ENCODE measurements at regions not wholly inside any gene's neighbourhood (a gene's known extent, or its start where the extent isn't known, plus 50 kb on each side); places are given as distances from the start of the nearest gene placed in this dataset.
A peak's percentile ranks its signal among the peaks of the same experiment; 100 is the strongest.

- DNase-seq: peak; percentile 19
- Histone ChIP-seq H3K4me1 (ENCODE audit: insufficient read depth, low read length) (no peaks in the 10 kb centered on the region), H3K4me2 (ENCODE audit: insufficient read depth, low read length) (no peak overlapping the region)
Observed at GRCh38 chr4:55184600-55185523, 59.5 kb upstream of the KDR start.

GRCh38 chr4:55186123-55186522 lies 60.7 kb upstream of the KDR start:
- no peak for DNase-seq
- Histone ChIP-seq H3K36me3 (ENCODE audit: insufficient read depth, low read length) (no peaks in the 10 kb centered on the region), H3K4me1 (ENCODE audit: insufficient read depth, low read length) (no peaks in the 10 kb centered on the region), H2AFZ (ENCODE audit: low read depth, low read length) (no peak overlapping the region), H3K27ac (ENCODE audit: low read length) (no peak overlapping the region), H3K9me3 (ENCODE audit: insufficient read depth, low read length, severe bottlenecking) (no peaks in the 10 kb centered on the region), H3K79me2 (ENCODE audit: insufficient read depth, low read length) (no peaks in the 10 kb centered on the region), H3K9ac (ENCODE audit: low read depth, low read length) (no peak overlapping the region), H3K4me2 (ENCODE audit: insufficient read depth, low read length) (no peak overlapping the region), H4K20me1 (ENCODE audit: insufficient read depth, low read length) (no peaks in the 10 kb centered on the region), H3K27me3 (ENCODE audit: insufficient read depth, low read length, poor library complexity) (no peaks in the 10 kb centered on the region), H3K4me3 (ENCODE audit: low read depth in 1 of 2, low read length in 2 of 2) (no peak overlapping the region)
- no peak for ATAC-seq (ENCODE audit: insufficient read depth, low read depth)
- no peak for TF ChIP-seq EZH2 (IDR thresholded peaks at IDR 0.05; ENCODE audit: borderline replicate concordance, low read depth, low read length, severe bottlenecking)
- TF ChIP-seq CTCF (IDR thresholded peaks at IDR 0.05; ENCODE audit: borderline replicate concordance, extremely low read depth, low read length, poor library complexity, severe bottlenecking): no peak

More at GRCh38 chr4:55184600-55185523, 59.5 kb upstream of the KDR start:
- Histone ChIP-seq H3K79me2 (ENCODE audit: insufficient read depth, low read length) (no peaks in the 10 kb centered on the region), H2AFZ (ENCODE audit: low read depth, low read length) (no peak overlapping the region), H3K9ac (ENCODE audit: low read depth, low read length) (no peak overlapping the region), H3K36me3 (ENCODE audit: insufficient read depth, low read length) (no peaks in the 10 kb centered on the region), H3K27me3 (ENCODE audit: insufficient read depth, low read length, poor library complexity) (no peaks in the 10 kb centered on the region), H4K20me1 (ENCODE audit: insufficient read depth, low read length) (no peaks in the 10 kb centered on the region), H3K4me3 (ENCODE audit: low read depth in 1 of 2, low read length in 2 of 2) (no peak overlapping the region), H3K9me3 (ENCODE audit: insufficient read depth, low read length, severe bottlenecking) (no peaks in the 10 kb centered on the region), H3K27ac (ENCODE audit: low read length) (no peak overlapping the region)
- peak; percentile 45; the same call in 1 of the 3 replicates for ATAC-seq (ENCODE audit: insufficient read depth, low read depth)
- TF ChIP-seq CTCF (IDR thresholded peaks at IDR 0.05; ENCODE audit: borderline replicate concordance, extremely low read depth, low read length, poor library complexity, severe bottlenecking) (peak; percentile 62), EZH2 (IDR thresholded peaks at IDR 0.05; ENCODE audit: borderline replicate concordance, low read depth, low read length, severe bottlenecking) (no peak)

GRCh38 chr4:55186700-55187099 lies 61.3 kb upstream of the KDR start:
- no peak overlapping the region for H3K4me3 ChIP-seq (ENCODE audit: low read depth in 1 of 2, low read length in 2 of 2)
- no peak overlapping the region for H3K9ac ChIP-seq (ENCODE audit: low read depth, low read length)
- H3K27me3 ChIP-seq (ENCODE audit: insufficient read depth, low read length, poor library complexity): no peaks in the 10 kb centered on the region
- TF ChIP-seq EZH2 (IDR thresholded peaks at IDR 0.05; ENCODE audit: borderline replicate concordance, low read depth, low read length, severe bottlenecking) (no peak), CTCF (IDR thresholded peaks at IDR 0.05; ENCODE audit: borderline replicate concordance, extremely low read depth, low read length, poor library complexity, severe bottlenecking) (no peak)
- no peak overlapping the region for H2AFZ ChIP-seq (ENCODE audit: low read depth, low read length)
- ATAC-seq (ENCODE audit: insufficient read depth, low read depth): no peak
- no peak for DNase-seq
- H3K36me3 ChIP-seq (ENCODE audit: insufficient read depth, low read length): no peaks in the 10 kb centered on the region
- no peak overlapping the region for H3K27ac ChIP-seq (ENCODE audit: low read length)
- H3K79me2 ChIP-seq (ENCODE audit: insufficient read depth, low read length): no peaks in the 10 kb centered on the region
- no peak overlapping the region for H3K4me2 ChIP-seq (ENCODE audit: insufficient read depth, low read length)
- no peaks in the 10 kb centered on the region for H4K20me1 ChIP-seq (ENCODE audit: insufficient read depth, low read length)
- no peaks in the 10 kb centered on the region for H3K9me3 ChIP-seq (ENCODE audit: insufficient read depth, low read length, severe bottlenecking)
- H3K4me1 ChIP-seq (ENCODE audit: insufficient read depth, low read length): no peaks in the 10 kb centered on the region
